GM18951 (cell line): ENCODE measurements at regions not wholly inside any gene's neighbourhood (a gene's known extent, or its start where the extent isn't known, plus 50 kb on each side); places are given as distances from the start of the nearest gene placed in this dataset.

Source experiments
- POLR2A ChIP-seq: IDR thresholded peaks from 4 replicates; pipeline ENCODE4 v1.6.1; 2011; ENCODE audit warnings: mild to moderate bottlenecking; ENCODE audit not compliant: insufficient read length, insufficient read depth; ENCODE audit errors: extremely low read depth
- in situ Hi-C: fragments of 300-500 bp; cut with MboI; formaldehyde crosslinking; loops from one replicate; pipeline ENCODE4 v1.12.0; 2022; ENCODE audit warnings: low sequenced_read_pairs, mixed read lengths, inconsistent platforms; ENCODE audit not compliant: unreplicated experiment

DNA sequence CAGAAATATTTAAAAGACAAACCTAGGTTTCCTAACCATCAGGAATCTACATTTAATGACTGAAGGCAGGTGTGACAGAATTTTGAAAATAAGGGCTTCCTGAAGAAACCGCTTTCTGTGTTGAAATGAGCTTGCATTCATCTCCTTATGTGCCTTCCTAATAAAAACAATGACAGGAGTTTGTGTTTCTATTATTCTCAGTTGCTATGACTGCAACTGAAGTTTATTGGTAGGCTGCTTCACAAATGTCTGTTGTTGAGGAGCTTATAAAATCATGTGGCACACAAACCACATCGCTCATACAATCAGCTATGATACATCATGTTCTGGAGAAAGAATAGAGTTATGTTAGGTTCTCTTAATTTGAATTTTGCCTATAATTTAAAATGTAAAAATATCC, 362.7 kb upstream of the SLC8A1 start:
- no peak for TF ChIP-seq POLR2A
- in situ Hi-C loops, result no loop called here

DNA sequence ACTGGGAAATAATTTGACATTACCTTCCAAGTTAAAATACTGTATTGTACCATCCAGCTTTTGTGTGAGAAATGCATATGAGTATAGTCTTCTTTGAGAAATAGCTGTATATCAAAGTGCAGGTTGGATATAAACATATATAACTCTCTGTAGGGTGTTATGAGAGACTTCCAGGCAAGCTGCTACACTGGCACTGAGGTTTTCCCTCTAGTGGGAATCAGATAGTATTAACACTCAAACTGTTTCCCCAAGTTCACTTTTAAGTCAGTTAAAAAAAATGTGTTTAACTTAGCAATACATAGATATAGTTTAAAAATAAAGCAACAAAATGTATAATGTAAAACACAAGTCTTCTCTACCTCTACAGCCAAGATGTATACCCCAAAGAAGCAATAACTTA, 368.4 kb upstream of the SLC8A1 start:
- in situ Hi-C loops, result no loop called here

GRCh38 chr2:40823478-40823877, 371.6 kb upstream of the SLC8A1 start:
- in situ Hi-C loops, result no loop called here
- no peak for TF ChIP-seq POLR2A

More for the DNA sequence above, 368.4 kb upstream of the SLC8A1 start:
- no peak for TF ChIP-seq POLR2A

GRCh38 chr2:40824278-40824677, 372.4 kb upstream of the SLC8A1 start:
- no peak for TF ChIP-seq POLR2A
- in situ Hi-C loops, result no loop called here

GRCh38 chr2:40827392-40827791, 375.5 kb upstream of the SLC8A1 start:
- in situ Hi-C loops, result no loop called here
- TF ChIP-seq POLR2A, result no peak

DNA sequence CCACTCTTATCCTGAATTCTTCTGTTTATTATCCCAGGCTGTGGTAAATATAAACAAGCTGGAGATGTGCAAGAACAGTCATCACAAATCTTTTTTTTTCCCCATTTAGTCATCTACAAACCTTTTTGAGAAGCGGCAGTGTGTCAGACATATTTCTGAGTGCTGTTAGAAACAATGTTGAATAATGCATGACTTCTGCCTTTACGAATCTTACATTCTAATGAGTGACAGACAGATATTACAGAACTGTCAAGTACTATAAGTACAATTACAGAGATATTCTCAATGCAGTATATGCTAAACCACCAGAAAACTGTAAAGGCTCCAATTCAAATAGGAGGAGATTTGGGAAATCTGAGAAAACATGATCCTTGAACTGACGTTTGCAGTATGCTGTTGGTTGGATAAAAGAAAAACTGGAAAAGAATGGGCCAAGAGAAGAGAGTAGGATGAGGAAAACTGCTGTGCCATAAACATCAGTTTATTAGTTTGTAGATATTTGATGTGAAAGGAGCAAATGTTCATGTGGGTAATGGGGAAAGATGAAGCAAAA, 379.5 kb upstream of the SLC8A1 start:
- in situ Hi-C loops, result no loop called here
- TF ChIP-seq POLR2A, result no peak

- in situ Hi-C loops, result no loop called here
- TF ChIP-seq POLR2A, result no peak
Observed at GRCh38 chr2:40841856-40842255, 390.0 kb upstream of the SLC8A1 start.

DNA sequence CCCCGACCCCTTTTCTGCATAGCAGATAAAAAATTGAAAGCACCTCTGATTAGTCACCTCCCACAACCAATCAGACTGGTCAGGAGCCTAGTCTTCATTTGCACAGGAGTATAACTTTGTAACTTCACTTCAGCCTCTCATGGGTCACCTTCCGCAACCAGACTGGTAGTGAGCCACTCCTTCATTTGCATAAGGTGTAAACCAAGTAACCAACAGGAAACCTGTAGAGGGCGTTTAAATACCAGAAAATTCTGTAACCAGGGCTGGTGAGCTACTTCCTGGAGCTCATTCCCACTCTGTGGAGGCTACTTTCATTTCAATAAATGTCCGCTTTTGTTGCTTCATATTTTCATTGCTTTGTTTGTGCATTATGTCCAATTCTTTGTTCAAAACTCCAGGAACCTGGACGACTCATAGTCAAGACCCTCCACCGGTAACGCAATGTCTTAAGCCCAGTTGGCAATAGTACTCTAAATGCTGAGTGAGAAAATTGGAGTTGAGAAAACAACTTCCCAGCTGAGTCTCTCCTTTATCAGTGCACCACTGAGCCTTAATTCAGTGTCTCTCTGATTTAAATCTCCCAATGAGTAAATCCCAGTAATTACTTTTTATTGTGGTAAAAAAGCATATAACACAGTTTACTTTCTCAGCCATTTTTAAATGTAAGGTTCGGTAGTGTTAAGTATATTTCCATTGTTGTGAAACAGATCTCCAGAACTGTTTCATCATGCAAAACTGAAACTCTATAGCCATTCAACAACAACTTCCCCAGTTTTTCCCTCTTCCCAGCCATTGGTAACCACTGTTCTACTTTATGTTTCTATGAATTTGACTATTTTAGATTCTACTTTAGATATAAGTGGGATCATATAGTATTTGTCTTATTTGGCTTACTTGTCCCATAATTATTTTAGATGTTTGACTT, 392.7 kb upstream of the SLC8A1 start:
- no peak for TF ChIP-seq POLR2A
- in situ Hi-C loops, result no loop called here

DNA sequence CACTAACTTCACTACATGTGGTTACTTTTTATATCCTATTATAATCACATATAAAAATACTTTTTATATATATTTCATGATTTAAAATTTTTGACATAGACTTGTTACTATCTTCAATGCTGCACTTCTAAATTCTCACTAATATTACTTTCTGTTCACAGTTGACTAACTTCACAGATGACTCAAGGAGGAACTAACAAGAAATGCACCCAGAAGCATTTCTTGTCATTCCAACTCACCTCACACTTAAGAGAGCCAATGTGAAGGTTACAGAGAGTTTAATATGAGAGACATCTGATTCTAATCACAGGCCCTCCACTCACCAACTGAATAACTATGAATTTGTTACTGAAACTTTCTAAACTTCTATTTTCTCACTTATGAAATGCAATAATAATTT, 399.8 kb upstream of the SLC8A1 start:
- in situ Hi-C loops, result no loop called here
- no peak for TF ChIP-seq POLR2A

GRCh38 chr2:40859617-40860016, 407.7 kb upstream of the SLC8A1 start:
- no peak for TF ChIP-seq POLR2A
- in situ Hi-C loops, result no loop called here

GRCh38 chr2:40867829-40868228, 415.9 kb upstream of the SLC8A1 start:
- no peak for TF ChIP-seq POLR2A

DNA sequence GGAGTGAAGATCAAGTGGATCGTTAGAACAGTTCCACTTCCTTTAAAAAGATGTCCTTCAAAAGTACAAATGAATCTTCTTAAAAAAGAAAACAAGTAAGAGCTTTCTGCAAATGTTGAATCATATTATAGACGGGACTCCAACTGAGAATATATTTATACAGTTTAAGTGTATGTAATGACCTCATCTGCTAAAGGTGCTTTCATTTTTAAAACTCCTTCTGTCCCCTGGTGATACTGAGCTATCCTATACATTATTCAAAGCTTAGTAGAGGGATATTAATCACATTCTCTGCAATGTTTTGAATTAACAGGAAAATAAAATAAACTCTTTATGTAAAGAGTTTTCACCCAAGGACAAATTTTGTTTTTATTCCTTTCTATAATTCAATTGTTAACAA, 420.7 kb upstream of the SLC8A1 start:
- in situ Hi-C loops, result no loop called here
- TF ChIP-seq POLR2A, result no peak

More at GRCh38 chr2:40867829-40868228, 415.9 kb upstream of the SLC8A1 start:
- in situ Hi-C loops, result no loop called here

- in situ Hi-C loops, result no loop called here
- TF ChIP-seq POLR2A, result no peak
Observed at GRCh38 chr2:40874380-40874779, 422.5 kb upstream of the SLC8A1 start.

DNA sequence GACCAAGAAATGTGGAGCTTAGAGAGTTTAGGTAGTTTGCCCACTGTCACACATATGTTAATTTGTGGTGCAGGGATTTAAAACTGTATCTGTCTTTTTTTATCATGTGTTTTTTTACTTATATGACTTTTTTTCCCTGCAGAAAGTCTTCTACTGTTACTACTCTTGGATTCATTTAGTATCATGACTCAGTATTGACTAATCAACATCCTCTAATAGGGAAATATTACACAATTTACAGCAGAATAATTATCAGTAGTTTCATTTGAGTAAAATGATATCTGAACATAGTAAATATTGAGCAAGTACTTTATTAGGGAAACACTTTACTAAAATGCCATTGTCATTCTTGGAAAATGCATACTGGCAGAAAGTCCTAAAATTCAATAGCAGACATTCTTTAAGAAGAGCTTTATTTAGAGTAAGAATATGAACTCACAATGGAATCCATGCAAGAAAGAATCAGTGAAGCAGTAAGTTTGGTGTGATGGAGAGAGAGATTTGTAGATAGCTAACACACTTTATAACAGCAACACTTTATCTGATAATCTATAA, 425.9 kb upstream of the SLC8A1 start:
- TF ChIP-seq POLR2A, result no peak
- in situ Hi-C loops, result no loop called here
